Mesenchymal stem cell (in vitro differentiated cells and primary cell): ENCODE measurements at regions not wholly inside any gene's neighbourhood (a gene's known extent, or its start where the extent isn't known, plus 50 kb on each side); places are given as distances from the start of the nearest gene placed in this dataset.

Experiments used
- DNase-seq: peaks from one replicate; pipeline ENCODE4 v3.0.0-alpha.2; 2013
- H2AFZ ChIP-seq: one replicate; pipeline ENCODE4 v1.6.1; 2013; ENCODE audit warnings: low read depth, mild to moderate bottlenecking, control low read depth, inconsistent platforms, low read length, moderate library complexity
- H2AK5ac ChIP-seq: 2 replicates; pipeline ENCODE4 v1.6.1; 2013; ENCODE audit warnings: low read length, moderate library complexity, mild to moderate bottlenecking, inconsistent platforms; ENCODE audit not compliant: severe bottlenecking
- H2BK120ac ChIP-seq: one replicate; pipeline ENCODE4 v1.6.1; 2013; ENCODE audit warnings: low read depth, mild to moderate bottlenecking, inconsistent platforms, low read length, moderate library complexity
- H2BK12ac ChIP-seq, 2 experiments: one replicate each; pipeline ENCODE4 v1.6.1; 2013; ENCODE audit warnings: inconsistent platforms in 2 of 2, low read length in 2 of 2, mild to moderate bottlenecking in 2 of 2, moderate library complexity in 2 of 2, control low read depth in 1 of 2
- H2BK15ac ChIP-seq: one replicate; pipeline ENCODE4 v1.6.1; 2013; ENCODE audit warnings: mild to moderate bottlenecking, low read depth, inconsistent platforms; ENCODE audit not compliant: poor library complexity, severe bottlenecking
- H2BK5ac ChIP-seq: 2 replicates; pipeline ENCODE4 v1.6.1; 2013; ENCODE audit warnings: low read depth, mild to moderate bottlenecking, low read length, control low read depth, inconsistent platforms; ENCODE audit not compliant: poor library complexity, severe bottlenecking
- H3K14ac ChIP-seq, 2 experiments: one replicate each; pipeline ENCODE4 v1.6.1; 2013; ENCODE audit warnings: inconsistent platforms in 2 of 2, low read length in 2 of 2, control low read depth in 1 of 2, mild to moderate bottlenecking in 1 of 2, moderate library complexity in 1 of 2
- H3K18ac ChIP-seq, 2 experiments: one replicate each; pipeline ENCODE4 v1.6.1; 2013; ENCODE audit warnings: inconsistent platforms in 2 of 2, low read length in 2 of 2, control low read depth in 1 of 2, low read depth in 1 of 2, mild to moderate bottlenecking in 1 of 2
- H3K23ac ChIP-seq, 2 experiments: one replicate each; pipeline ENCODE4 v1.6.1; 2013; ENCODE audit warnings: inconsistent platforms in 2 of 2, low read length in 2 of 2, mild to moderate bottlenecking in 2 of 2, moderate library complexity in 2 of 2, control low read depth in 1 of 2
- H3K27ac ChIP-seq: 2 replicates; pipeline ENCODE4 v1.5.1; 2013; ENCODE audit warnings: mild to moderate bottlenecking, moderate library complexity, low read length, control low read depth, inconsistent platforms; ENCODE audit not compliant: poor library complexity, severe bottlenecking
- H3K27me3 ChIP-seq, 2 experiments: 2 replicates each; pipeline versions ENCODE4 v1.6.1 to v1.7.0; 2013; ENCODE audit warnings: low read length in 2 of 2, mild to moderate bottlenecking in 2 of 2, moderate library complexity in 2 of 2, control low read depth in 1 of 2, inconsistent platforms in 1 of 2; ENCODE audit not compliant: control insufficient read depth in 1 of 2, insufficient read depth in 1 of 2
- H3K36me3 ChIP-seq, 2 experiments: 2 replicates each; pipeline versions ENCODE4 v1.6.1 to v1.7.0; 2013; ENCODE audit warnings: low read length in 2 of 2, control low read depth in 1 of 2, inconsistent platforms in 1 of 2, low read depth in 1 of 2, mild to moderate bottlenecking in 1 of 2; ENCODE audit not compliant: insufficient read depth in 2 of 2, control insufficient read depth in 1 of 2
- H3K4ac ChIP-seq, 2 experiments: one replicate each; pipeline ENCODE4 v1.6.1; 2013; ENCODE audit warnings: inconsistent platforms in 2 of 2, low read length in 2 of 2, mild to moderate bottlenecking in 2 of 2, moderate library complexity in 2 of 2, control low read depth in 1 of 2, low read depth in 1 of 2
- H3K4me1 ChIP-seq: 2 replicates; pipeline ENCODE4 v1.6.1; 2013; ENCODE audit warnings: low read depth, low read length, control low read depth; ENCODE audit not compliant: control insufficient read depth, insufficient read depth
- H3K4me2 ChIP-seq: 2 replicates; pipeline ENCODE4 v1.6.1; 2013; ENCODE audit warnings: low read length, mild to moderate bottlenecking, inconsistent platforms; ENCODE audit not compliant: poor library complexity, severe bottlenecking
- H3K4me3 ChIP-seq, 2 experiments: 2 replicates each; pipeline versions ENCODE4 v1.5.1 to v1.7.0; 2013; ENCODE audit warnings: low read length in 2 of 2, mild to moderate bottlenecking in 2 of 2, control low read depth in 1 of 2, low read depth in 1 of 2; ENCODE audit not compliant: insufficient read depth in 1 of 2
- H3K79me1 ChIP-seq: replicated peaks from 2 replicates; pipeline ENCODE4 v1.6.1; 2013; ENCODE audit warnings: mild to moderate bottlenecking, control low read depth, low read length, inconsistent platforms; ENCODE audit not compliant: poor library complexity, severe bottlenecking
- H3K9ac ChIP-seq: 2 replicates; pipeline ENCODE4 v1.7.0; 2013; ENCODE audit warnings: mild to moderate bottlenecking, low read length, moderate library complexity
- H3K9me3 ChIP-seq: 2 replicates; pipeline ENCODE4 v1.7.0; 2013; ENCODE audit warnings: mild to moderate bottlenecking, low read length; ENCODE audit not compliant: control insufficient read depth
- H4K8ac ChIP-seq: one replicate; pipeline ENCODE4 v1.6.1; 2013; ENCODE audit warnings: inconsistent platforms, mild to moderate bottlenecking, low read length, moderate library complexity
- H4K91ac ChIP-seq: one replicate; pipeline ENCODE4 v1.6.1; 2013; ENCODE audit warnings: mild to moderate bottlenecking, low read length, inconsistent platforms
- WGBS: methylation state at CpG from one replicate; pipeline ENCODE4 v1.1.7; 2013; ENCODE audit warnings: mixed read lengths; 5-methylcytosine and 5-hydroxymethylcytosine counted together

GRCh38 chr13:75135325-75135825, 346.6 kb downstream of the TBC1D4 start:
- Histone ChIP-seq H3K27me3 (no peaks in the 10 kb centered on the region), H2AK5ac (no peak overlapping the region), H3K18ac (no peak overlapping the region), H3K23ac (no peak overlapping the region), H2BK12ac (no peak overlapping the region), H3K14ac (no peak overlapping the region), H3K4ac (no peak overlapping the region), H3K27ac (peak overlapping the region; percentile 98), H3K4me1 (peaks cover 4% of the 10 kb centered on the region), H3K9me3 (peaks cover 26% of the 10 kb centered on the region), H4K8ac (no peak overlapping the region), H2AFZ (peak overlapping the region; percentile 39), H4K91ac (no peak overlapping the region), H2BK15ac (no peak overlapping the region), H3K36me3 (no peaks in the 10 kb centered on the region), H3K4me3 (peak overlapping the region in 1 of 2 experiments; percentile 13), H3K79me1 (no peaks in the 10 kb centered on the region), H2BK120ac (peak overlapping the region; percentile 27), H3K9ac (no peak overlapping the region), H3K4me2 (peak overlapping the region; percentile 35), H2BK5ac (peak overlapping the region; percentile 84)
- 49% methylated on average over 3 of the region's 6 CpGs for WGBS
- DNase-seq, result peak; percentile 79

- 89% methylated on average over 2 of the region's 3 CpGs for WGBS
- H3K9me3 ChIP-seq, result peaks cover 8% of the 10 kb centered on the region
- no peak overlapping the region for H4K8ac ChIP-seq
- H3K9ac ChIP-seq, result no peak overlapping the region
- H3K18ac ChIP-seq, result no peak overlapping the region
- no peak overlapping the region for H4K91ac ChIP-seq
- no peak overlapping the region for H3K4me3 ChIP-seq
- no peak overlapping the region for H3K4ac ChIP-seq
- no peak overlapping the region for H2AFZ ChIP-seq
- no peaks in the 10 kb centered on the region for H3K79me1 ChIP-seq
- no peak overlapping the region for H2BK120ac ChIP-seq
- no peaks in the 10 kb centered on the region for H3K27me3 ChIP-seq
- H2BK5ac ChIP-seq, result peak overlapping the region; percentile 9
- no peak overlapping the region for H2BK12ac ChIP-seq
- H2BK15ac ChIP-seq, result no peak overlapping the region
- no peak overlapping the region for H3K27ac ChIP-seq
- peaks cover 4% of the 10 kb centered on the region for H3K4me1 ChIP-seq
- H3K36me3 ChIP-seq, result no peaks in the 10 kb centered on the region
- H3K23ac ChIP-seq, result no peak overlapping the region
- no peak for DNase-seq
- no peak overlapping the region for H3K4me2 ChIP-seq
- no peak overlapping the region for H3K14ac ChIP-seq
- H2AK5ac ChIP-seq, result peak overlapping the region; percentile 40
Observed at GRCh38 chr13:75132701-75133695, 349.0 kb downstream of the TBC1D4 start.

DNA sequence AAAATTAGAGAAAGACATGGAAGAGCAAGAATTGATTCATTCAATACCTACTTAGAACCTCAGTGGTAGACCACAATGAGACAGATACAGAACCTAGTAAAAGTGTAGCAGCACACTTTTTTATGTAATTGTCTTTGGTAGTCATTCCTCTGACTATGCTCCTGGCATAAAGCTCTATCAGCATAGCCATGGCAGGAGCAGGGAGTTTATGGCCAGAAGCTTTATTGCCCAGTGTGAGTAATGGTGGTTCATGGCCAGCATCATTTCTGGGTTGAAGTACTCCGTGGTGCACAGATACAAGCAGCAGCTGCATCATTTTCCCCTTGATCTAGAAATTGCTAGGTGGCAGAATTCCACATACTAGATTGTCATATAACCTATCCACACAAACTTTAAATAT, 352.6 kb downstream of the TBC1D4 start:
- Histone ChIP-seq H4K8ac (no peak overlapping the region), H3K36me3 (no peaks in the 10 kb centered on the region), H3K23ac (no peak overlapping the region), H3K4ac (no peak overlapping the region), H3K18ac (no peak overlapping the region), H3K4me3 (no peak overlapping the region), H3K79me1 (no peaks in the 10 kb centered on the region), H3K27ac (no peak overlapping the region), H3K9me3 (no peaks in the 10 kb centered on the region), H3K27me3 (no peaks in the 10 kb centered on the region), H2BK5ac (no peak overlapping the region), H2BK12ac (no peak overlapping the region), H3K14ac (no peak overlapping the region), H3K4me2 (no peak overlapping the region), H4K91ac (no peak overlapping the region), H2AFZ (no peak overlapping the region), H2BK120ac (no peak overlapping the region), H3K9ac (no peak overlapping the region), H2BK15ac (no peak overlapping the region), H3K4me1 (peaks cover 4% of the 10 kb centered on the region), H2AK5ac (no peak overlapping the region)
- DNase-seq, result no peak
- WGBS, result 30% methylated on average over 1 of the region's 1 CpG

DNA sequence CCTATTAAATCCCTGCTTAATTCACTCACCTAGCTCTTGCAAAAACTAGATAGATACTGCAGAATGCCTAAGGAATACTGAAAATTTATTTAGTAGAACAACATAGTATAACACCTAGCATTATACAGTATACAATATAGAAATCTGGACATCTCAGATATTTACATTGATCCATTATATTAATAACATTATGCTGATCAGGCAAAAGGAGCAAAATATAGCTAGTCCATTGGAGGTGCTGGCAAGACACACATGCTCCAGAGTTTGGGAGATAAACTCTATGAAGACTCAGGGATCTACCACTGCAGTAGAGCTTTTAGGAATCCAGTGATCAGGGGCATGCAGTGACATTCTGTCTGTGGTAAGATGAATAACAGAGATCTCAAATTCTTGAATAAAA, 357.6 kb downstream of the TBC1D4 start:
- H2AK5ac ChIP-seq, result no peak overlapping the region
- DNase-seq, result no peak

More for the DNA sequence above, 357.6 kb downstream of the TBC1D4 start:
- H3K9me3 ChIP-seq, result no peaks in the 10 kb centered on the region
- no peaks in the 10 kb centered on the region for H3K36me3 ChIP-seq
- H4K91ac ChIP-seq, result no peak overlapping the region
- H2BK5ac ChIP-seq, result no peak overlapping the region
- no peak overlapping the region for H2AFZ ChIP-seq
- no peak overlapping the region for H2BK15ac ChIP-seq
- no peaks in the 10 kb centered on the region for H3K4me1 ChIP-seq
- H4K8ac ChIP-seq, result no peak overlapping the region
- no peaks in the 10 kb centered on the region for H3K79me1 ChIP-seq
- no peak overlapping the region for H3K4me3 ChIP-seq
- H3K9ac ChIP-seq, result no peak overlapping the region
- no peak overlapping the region for H3K23ac ChIP-seq
- no peak overlapping the region for H3K14ac ChIP-seq
- H3K4ac ChIP-seq, result no peak overlapping the region
- no peak overlapping the region for H2BK120ac ChIP-seq
- H3K27me3 ChIP-seq, result no peaks in the 10 kb centered on the region
- H3K4me2 ChIP-seq, result no peak overlapping the region
- no peak overlapping the region for H3K27ac ChIP-seq
- no peak overlapping the region for H3K18ac ChIP-seq
- H2BK12ac ChIP-seq, result no peak overlapping the region
